ENCODE measurements at regions not wholly inside any gene's neighbourhood (a gene's known extent, or its start where the extent isn't known, plus 50 kb on each side); places are given as distances from the start of the nearest gene placed in this dataset.

DNA sequence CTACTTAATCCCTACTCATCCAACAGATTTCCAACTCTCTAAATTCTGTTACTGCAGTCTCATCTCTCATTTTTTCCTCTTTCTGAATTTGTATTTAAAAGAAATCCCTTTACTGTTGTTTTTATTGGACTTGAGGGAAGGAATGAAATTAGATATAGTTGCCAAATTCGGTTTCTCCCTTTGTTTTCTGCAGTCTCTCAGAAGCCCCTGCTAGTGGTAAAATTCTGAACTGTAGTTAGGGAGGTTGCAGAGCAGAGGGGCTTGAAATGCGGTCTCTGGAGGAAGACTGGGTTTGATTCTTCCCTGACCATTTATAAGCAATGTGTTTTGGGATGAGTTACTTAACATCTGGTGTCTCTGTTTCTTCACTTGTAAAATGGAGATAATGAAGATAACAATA, 106.3 kb upstream of the TBX18 start:
- Histone ChIP-seq H4K20me1 (ENCODE audit: insufficient read depth, low read length) (no peaks in the 10 kb centered on the region), H3K27me3 (ENCODE audit: control insufficient read depth in 2 of 2, insufficient read depth in 2 of 2, low read length in 2 of 2) (no peaks in the 10 kb centered on the region), H3K79me2 (ENCODE audit: insufficient read depth, low read length) (no peaks in the 10 kb centered on the region), H3K36me3 (replicated peaks in 1 of 2; ENCODE audit: control insufficient read depth in 1 of 2, insufficient read depth in 2 of 2, low read length in 2 of 2) (no peaks in the 10 kb centered on the region), H3K9me3 (replicated peaks in 1 of 2; ENCODE audit: control insufficient read depth in 1 of 2, insufficient read depth in 1 of 2, low read length in 2 of 2) (no peaks in the 10 kb centered on the region), H3K27ac (ENCODE audit: low read depth in 1 of 2, low read length in 2 of 2) (no peak overlapping the region), H3K4me3 (replicated peaks in 1 of 3; ENCODE audit: low read depth in 2 of 3, low read length in 3 of 3) (no peak overlapping the region), H3K4me1 (ENCODE audit: control insufficient read depth in 1 of 2, insufficient read depth in 2 of 2, low read length in 2 of 2) (no peaks in the 10 kb centered on the region), H3K9ac (ENCODE audit: insufficient read depth, low read length, poor library complexity, severe bottlenecking) (no peak overlapping the region), H3K4me2 (replicated peaks; ENCODE audit: extremely low read depth, low read length, poor library complexity, severe bottlenecking) (no peak overlapping the region), H2AFZ (ENCODE audit: insufficient read depth, low read depth, low read length, poor library complexity, severe bottlenecking) (no peak overlapping the region)
- intact Hi-C loops (cut with micrococcal nuclease), result no loop called here
- WGBS (ENCODE audit: insufficient coverage), result 65% methylated on average over 2 of the region's 2 CpGs
- Mint-ChIP-seq H3K27me3 (ENCODE audit: low read depth in 3 of 3) (no peaks in the 10 kb centered on the region), H3K9me3 (peaks cover 0 to 4% (median 3%) of the 10 kb centered on the region in 7 donors), H3K27ac (no peak overlapping the region), H3K36me3 (no peaks in the 10 kb centered on the region), H3K4me1 (no peaks in the 10 kb centered on the region), H3K4me3 (no peak overlapping the region)
- no peak for DNase-seq
- TF ChIP-seq, protein P1, sequence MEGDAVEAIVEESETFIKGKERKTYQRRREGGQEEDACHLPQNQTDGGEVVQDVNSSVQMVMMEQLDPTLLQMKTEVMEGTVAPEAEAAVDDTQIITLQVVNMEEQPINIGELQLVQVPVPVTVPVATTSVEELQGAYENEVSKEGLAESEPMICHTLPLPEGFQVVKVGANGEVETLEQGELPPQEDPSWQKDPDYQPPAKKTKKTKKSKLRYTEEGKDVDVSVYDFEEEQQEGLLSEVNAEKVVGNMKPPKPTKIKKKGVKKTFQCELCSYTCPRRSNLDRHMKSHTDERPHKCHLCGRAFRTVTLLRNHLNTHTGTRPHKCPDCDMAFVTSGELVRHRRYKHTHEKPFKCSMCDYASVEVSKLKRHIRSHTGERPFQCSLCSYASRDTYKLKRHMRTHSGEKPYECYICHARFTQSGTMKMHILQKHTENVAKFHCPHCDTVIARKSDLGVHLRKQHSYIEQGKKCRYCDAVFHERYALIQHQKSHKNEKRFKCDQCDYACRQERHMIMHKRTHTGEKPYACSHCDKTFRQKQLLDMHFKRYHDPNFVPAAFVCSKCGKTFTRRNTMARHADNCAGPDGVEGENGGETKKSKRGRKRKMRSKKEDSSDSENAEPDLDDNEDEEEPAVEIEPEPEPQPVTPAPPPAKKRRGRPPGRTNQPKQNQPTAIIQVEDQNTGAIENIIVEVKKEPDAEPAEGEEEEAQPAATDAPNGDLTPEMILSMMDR (IDR thresholded peaks at IDR 0.05), result no peak

DNA sequence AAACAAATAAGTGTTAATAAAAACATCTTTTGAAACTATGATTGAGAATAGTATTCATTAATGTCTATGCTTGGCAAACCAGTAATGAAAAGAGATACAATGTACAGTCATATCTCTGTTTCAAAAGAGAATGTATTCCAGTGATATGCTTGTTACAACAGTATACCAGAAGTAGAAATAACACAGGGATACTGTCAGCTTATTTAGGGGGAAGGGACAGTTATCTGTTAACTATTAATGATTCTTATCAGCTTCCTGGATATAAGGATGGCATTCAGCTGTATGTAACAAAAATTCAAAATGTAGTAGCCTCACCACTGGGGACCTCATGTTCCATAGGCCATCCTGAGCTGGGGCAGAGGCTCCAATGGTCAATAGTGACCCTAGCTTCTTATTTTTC, 103.8 kb upstream of the TBX18 start:
- Histone ChIP-seq H3K9me3 (replicated peaks in 1 of 2; ENCODE audit: control insufficient read depth in 1 of 2, insufficient read depth in 1 of 2, low read length in 2 of 2) (no peaks in the 10 kb centered on the region), H3K27me3 (ENCODE audit: control insufficient read depth in 2 of 2, insufficient read depth in 2 of 2, low read length in 2 of 2) (no peaks in the 10 kb centered on the region), H3K27ac (ENCODE audit: low read depth in 1 of 2, low read length in 2 of 2) (no peak overlapping the region), H3K9ac (ENCODE audit: insufficient read depth, low read length, poor library complexity, severe bottlenecking) (no peak overlapping the region), H3K4me2 (replicated peaks; ENCODE audit: extremely low read depth, low read length, poor library complexity, severe bottlenecking) (no peak overlapping the region), H4K20me1 (ENCODE audit: insufficient read depth, low read length) (no peaks in the 10 kb centered on the region), H3K4me1 (ENCODE audit: control insufficient read depth in 1 of 2, insufficient read depth in 2 of 2, low read length in 2 of 2) (no peaks in the 10 kb centered on the region), H3K79me2 (ENCODE audit: insufficient read depth, low read length) (no peaks in the 10 kb centered on the region), H3K4me3 (replicated peaks in 1 of 3; ENCODE audit: low read depth in 2 of 3, low read length in 3 of 3) (no peak overlapping the region), H3K36me3 (replicated peaks in 1 of 2; ENCODE audit: control insufficient read depth in 1 of 2, insufficient read depth in 2 of 2, low read length in 2 of 2) (no peaks in the 10 kb centered on the region), H2AFZ (ENCODE audit: insufficient read depth, low read depth, low read length, poor library complexity, severe bottlenecking) (no peak overlapping the region)
- intact Hi-C loops (cut with micrococcal nuclease), result no loop called here
- H3K36me3 Mint-ChIP-seq, result no peaks in the 10 kb centered on the region
- no peak overlapping the region for H3K27ac Mint-ChIP-seq
- H3K4me1 Mint-ChIP-seq, result no peaks in the 10 kb centered on the region
- no peak for DNase-seq
- H3K4me3 Mint-ChIP-seq, result no peak overlapping the region
- H3K27me3 Mint-ChIP-seq (ENCODE audit: low read depth in 3 of 3), result no peaks in the 10 kb centered on the region
- TF ChIP-seq, protein P1 (IDR thresholded peaks at IDR 0.05), result no peak
- peaks cover 0 to 6% (median 3%) of the 10 kb centered on the region in 7 donors for H3K9me3 Mint-ChIP-seq

Data from CD14-positive monocyte (primary cell).